SK-N-MC (cell line): ENCODE measurements at regions not wholly inside any gene's neighbourhood (a gene's known extent, or its start where the extent isn't known, plus 50 kb on each side); places are given as distances from the start of the nearest gene placed in this dataset.

ENCODE experiments used
- EZH2 ChIP-seq: fragments of 200-600 bp; sonication (generic); IDR thresholded peaks from one replicate; pipeline ENCODE4 v1.6.1; 2017; ENCODE audit warnings: antibody characterized with exemption
- POLR2AphosphoS5 ChIP-seq: IDR thresholded peaks from 2 replicates; pipeline ENCODE4 v1.6.1; 2012; ENCODE audit warnings: mild to moderate bottlenecking, low read depth, low read length, borderline replicate concordance

GRCh38 chr7:48872548-48872947 lies 51.8 kb upstream of the CDC14C start:
- TF ChIP-seq POLR2AphosphoS5 (no peak), EZH2 (no peak)
